ENCODE measurements at regions not wholly inside any gene's neighbourhood (a gene's known extent, or its start where the extent isn't known, plus 50 kb on each side); places are given as distances from the start of the nearest gene placed in this dataset.

GRCh38 chr18:40993363-40993762 lies 961.7 kb upstream of the PIK3C3 start:
- no peak for TF ChIP-seq MAX (IDR thresholded peaks at IDR 0.05; ENCODE audit: insufficient read depth, insufficient read length)
- no peak for TF ChIP-seq CTCF (IDR thresholded peaks at IDR 0.05; ENCODE audit: extremely low read depth in 1 of 2, insufficient read depth in 1 of 2, low read depth in 1 of 2, low read length in 2 of 2)
- TF ChIP-seq POLR2AphosphoS5 (IDR thresholded peaks at IDR 0.05; ENCODE audit: insufficient read depth, low read depth, low read length): no peak
- no peak for TF ChIP-seq GATA2 (IDR thresholded peaks at IDR 0.05; ENCODE audit: insufficient read depth, insufficient read length, low read depth, low read length)
- TF ChIP-seq EZH2 (IDR thresholded peaks at IDR 0.05; ENCODE audit: borderline replicate concordance, low read depth, low read length, severe bottlenecking): no peak
- no peak for TF ChIP-seq POLR2A (IDR thresholded peaks at IDR 0.05; ENCODE audit: low read depth, low read length)
- TF ChIP-seq MYC (IDR thresholded peaks at IDR 0.05; ENCODE audit: low read depth, low read length): no peak
- no peak for TF ChIP-seq FOS (IDR thresholded peaks at IDR 0.05; ENCODE audit: borderline replicate concordance, insufficient read depth, low read length)

Measured in endothelial cell of umbilical vein (primary cell).